Activated CD8-positive, alpha-beta memory T cell treated with anti-CD3 and anti-CD28 coated beads, Interleukin-2, amount 50 U/mL, for 4 hours (primary cell): ENCODE measurements at regions not wholly inside any gene's neighbourhood (a gene's known extent, or its start where the extent isn't known, plus 50 kb on each side); places are given as distances from the start of the nearest gene placed in this dataset.

Experiments
- DNase-seq: peaks from one replicate; pipeline ENCODE4 v3.0.0-alpha.2; 2020

- no peak for DNase-seq
Observed at GRCh38 chr21:24294171-24294570, 1313.1 kb downstream of the MRPL39 start.

GRCh38 chr21:24290151-24290833 lies 1317.0 kb downstream of the MRPL39 start:
- DNase-seq, result peak; percentile 25

- no peak for DNase-seq
Observed at GRCh38 chr21:24289539-24289938, 1317.7 kb downstream of the MRPL39 start.

DNA sequence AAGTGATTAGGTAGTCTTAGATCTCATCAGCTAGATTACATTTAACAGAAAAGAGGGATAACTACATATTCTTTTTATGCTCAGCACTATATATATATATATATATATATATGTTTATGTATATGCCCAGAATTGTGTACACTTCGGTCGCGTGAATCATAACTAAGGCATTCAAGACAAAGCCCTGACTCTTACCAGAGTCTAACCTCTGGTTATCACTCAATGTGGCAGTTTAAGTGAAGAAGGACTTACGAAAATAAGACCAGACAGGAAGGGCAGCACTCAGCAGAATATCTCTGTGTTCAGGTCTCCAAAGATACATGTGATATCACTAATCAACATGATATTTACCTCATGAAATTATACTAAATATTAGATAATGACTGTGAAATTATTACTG lies 1326.7 kb downstream of the MRPL39 start:
- no peak for DNase-seq

GRCh38 chr21:24278711-24279110 lies 1328.6 kb downstream of the MRPL39 start:
- no peak for DNase-seq

DNA sequence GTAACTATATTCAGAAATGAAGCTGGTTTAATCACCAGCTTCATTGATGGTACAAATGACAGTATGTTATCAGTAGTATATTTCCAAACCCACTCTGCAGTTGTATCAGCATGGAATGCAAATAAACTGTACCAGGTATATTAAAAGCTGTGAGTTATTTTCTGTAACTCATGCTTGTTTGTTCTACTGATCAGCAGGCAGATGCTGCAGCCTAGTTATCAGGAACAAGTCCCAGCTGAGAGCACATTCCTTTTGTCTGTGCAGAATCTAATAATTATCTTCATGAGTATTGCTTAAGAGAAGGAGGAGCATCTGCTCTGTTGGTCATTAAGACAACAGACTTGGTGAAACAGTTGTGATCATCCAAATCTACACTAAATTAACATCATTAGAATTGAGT lies 1331.1 kb downstream of the MRPL39 start:
- DNase-seq, result no peak

GRCh38 chr21:24275616-24276015 lies 1331.7 kb downstream of the MRPL39 start:
- DNase-seq, result no peak

DNA sequence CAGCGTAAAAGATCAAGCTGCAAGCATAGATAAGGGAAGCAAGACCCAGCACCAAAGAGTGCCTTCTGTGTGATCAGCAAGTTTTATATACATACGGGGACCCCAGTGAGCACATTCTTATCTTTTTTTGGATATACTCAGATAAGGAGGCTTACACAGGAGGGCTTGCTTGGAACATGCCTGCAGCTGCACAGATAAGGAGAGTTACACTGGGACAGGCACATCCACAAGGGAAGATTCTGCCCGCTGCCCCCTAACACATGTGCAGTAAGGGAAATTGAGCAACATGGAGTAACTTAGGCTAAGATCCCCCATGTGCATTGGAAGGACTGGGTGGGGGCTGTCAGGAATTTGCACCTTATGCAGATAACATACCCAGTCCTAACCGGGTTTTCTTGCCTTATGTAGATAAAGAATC lies 1334.8 kb downstream of the MRPL39 start:
- no peak for DNase-seq

DNA sequence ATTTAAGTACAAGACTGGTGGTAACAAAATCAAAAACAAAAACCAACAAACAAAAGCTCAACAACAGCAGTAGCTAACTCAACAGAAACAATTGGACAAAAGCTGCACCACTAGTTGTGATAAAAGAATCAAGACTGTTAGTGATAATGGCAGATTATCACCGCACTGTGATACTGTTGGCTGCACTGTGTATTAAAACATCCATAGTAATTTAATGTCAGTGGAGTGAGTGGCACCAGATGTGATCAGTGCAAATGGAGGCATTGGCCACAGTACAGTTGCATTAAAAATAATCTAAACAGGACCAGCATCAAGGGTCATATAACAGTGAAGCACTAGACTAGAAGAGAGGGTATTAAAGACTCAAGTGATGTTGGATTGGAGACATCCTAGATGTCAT lies 1341.3 kb downstream of the MRPL39 start:
- DNase-seq, result no peak

- no peak for DNase-seq
Observed at GRCh38 chr21:24260751-24261150, 1346.5 kb downstream of the MRPL39 start.

GRCh38 chr21:24259241-24259640 lies 1348.0 kb downstream of the MRPL39 start:
- DNase-seq, result no peak

- no peak for DNase-seq
Observed at GRCh38 chr21:24255591-24255990, 1351.7 kb downstream of the MRPL39 start.

GRCh38 chr21:24225431-24225830 lies 1381.8 kb downstream of the MRPL39 start:
- no peak for DNase-seq

GRCh38 chr21:24224422-24224821 lies 1382.9 kb downstream of the MRPL39 start:
- DNase-seq, result no peak

GRCh38 chr21:24223624-24224023 lies 1383.7 kb downstream of the MRPL39 start:
- DNase-seq, result no peak

GRCh38 chr21:24222676-24223075 lies 1384.6 kb downstream of the MRPL39 start:
- no peak for DNase-seq

DNA sequence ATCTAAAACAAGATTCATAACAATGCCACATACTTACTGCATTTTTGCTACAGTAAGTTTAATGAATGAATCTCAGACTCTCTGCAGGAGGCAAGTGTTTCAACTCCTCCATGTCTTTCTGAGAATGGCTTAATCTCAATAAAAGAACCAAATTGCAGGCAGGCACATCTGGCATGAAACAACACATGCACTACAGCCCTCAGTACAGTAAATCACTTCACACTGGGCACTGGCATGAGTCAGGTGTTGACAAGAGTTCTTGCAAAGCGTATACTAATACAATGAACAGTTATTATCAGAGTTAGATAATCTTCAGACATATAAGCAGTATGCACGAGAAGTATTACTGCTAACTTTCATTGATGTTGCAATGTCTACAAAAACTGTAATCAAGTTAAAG lies 1386.8 kb downstream of the MRPL39 start:
- DNase-seq, result no peak

- no peak for DNase-seq
Observed at GRCh38 chr21:24217151-24217550, 1390.1 kb downstream of the MRPL39 start.

GRCh38 chr21:24210130-24210529 lies 1397.2 kb downstream of the MRPL39 start:
- DNase-seq, result no peak

- no peak for DNase-seq
Observed at GRCh38 chr21:24208562-24209260, 1398.6 kb downstream of the MRPL39 start.

DNA sequence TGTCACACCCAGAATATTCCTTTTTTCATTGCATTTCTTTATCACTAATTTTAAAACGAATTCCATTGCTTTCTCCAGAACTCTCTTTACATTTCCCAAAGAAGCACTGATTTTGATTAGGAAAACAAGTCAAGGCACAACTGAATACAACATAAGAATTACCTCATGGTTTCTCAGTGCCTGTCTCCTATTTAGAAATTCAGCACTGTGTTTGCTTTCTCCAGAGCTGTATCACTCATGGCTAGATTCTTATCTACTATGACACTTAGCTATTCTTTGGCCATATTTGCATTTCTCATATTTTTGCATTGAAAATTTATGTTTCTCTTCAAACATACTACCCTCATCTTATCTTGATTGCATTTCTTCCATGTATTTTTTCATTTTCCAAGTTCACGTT lies 1402.0 kb downstream of the MRPL39 start:
- DNase-seq, result no peak

GRCh38 chr21:24204641-24205040 lies 1402.6 kb downstream of the MRPL39 start:
- no peak for DNase-seq

DNA sequence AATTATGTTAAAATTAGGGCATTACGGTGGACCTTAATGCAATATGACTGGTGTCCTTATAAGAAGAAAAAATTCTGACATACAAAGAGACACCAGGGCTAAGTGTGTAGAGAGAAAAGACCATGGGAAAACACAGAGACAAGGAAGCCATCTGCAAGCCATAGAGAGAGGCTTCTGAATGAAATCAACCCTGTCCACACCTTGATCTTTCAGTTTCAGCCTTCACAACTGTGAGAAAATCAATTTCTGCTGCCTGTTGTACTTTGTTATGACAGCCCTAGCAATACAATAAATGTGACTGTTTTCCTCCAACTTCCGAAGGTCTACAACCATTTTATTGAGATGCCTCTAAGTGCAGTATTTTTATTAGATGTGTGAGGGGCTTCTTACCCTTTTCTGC lies 1407.2 kb downstream of the MRPL39 start:
- DNase-seq, result no peak

DNA sequence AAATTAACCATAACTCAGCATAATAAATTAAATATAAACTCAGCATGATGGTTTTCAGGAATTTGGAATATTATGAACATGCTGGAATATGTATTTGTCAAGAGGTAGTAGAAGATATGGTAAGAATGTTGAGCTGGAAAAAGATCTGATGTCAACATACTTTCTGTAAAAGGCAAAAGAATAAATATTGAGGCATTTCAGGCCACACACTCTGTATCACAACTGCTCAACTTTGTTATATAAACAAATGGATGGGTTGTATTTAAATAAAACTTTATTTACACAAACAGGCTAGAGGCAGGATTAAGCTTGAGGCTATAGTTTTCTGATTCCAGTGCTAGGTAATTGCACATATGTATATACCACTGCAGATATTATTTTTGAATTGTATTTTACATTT lies 1409.4 kb downstream of the MRPL39 start:
- no peak for DNase-seq

DNA sequence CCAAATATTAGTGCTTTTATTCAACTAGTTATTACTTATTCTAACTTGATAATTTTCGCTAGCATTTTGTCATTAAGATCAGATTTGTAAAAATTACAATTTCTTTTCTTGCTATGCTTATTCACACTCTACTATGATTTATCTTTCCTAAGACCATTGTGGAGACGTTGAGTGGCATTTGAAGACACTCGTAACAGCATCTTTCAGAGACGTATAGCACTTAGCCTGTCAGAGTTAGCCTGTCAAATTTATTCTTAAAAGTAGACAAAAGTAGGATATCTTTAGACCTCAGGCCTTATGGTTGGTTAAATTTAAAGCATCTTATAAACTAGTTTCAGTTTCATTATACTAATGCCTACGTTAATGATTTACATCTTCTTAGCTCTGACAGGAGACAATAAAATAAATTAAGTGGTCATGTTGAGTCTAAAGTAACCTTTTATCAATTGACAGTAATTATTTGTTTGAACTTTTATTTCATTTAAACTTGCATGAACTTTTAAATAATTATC lies 1410.1 kb downstream of the MRPL39 start:
- no peak for DNase-seq
